ENCODE measurements at regions not wholly inside any gene's neighbourhood (a gene's known extent, or its start where the extent isn't known, plus 50 kb on each side); places are given as distances from the start of the nearest gene placed in this dataset.
"Not testable (repeated sequence)": the region's sequence is repeated elsewhere in the genome, so short reads cannot be mapped to it uniquely, and the experiment has no call there.

DNA sequence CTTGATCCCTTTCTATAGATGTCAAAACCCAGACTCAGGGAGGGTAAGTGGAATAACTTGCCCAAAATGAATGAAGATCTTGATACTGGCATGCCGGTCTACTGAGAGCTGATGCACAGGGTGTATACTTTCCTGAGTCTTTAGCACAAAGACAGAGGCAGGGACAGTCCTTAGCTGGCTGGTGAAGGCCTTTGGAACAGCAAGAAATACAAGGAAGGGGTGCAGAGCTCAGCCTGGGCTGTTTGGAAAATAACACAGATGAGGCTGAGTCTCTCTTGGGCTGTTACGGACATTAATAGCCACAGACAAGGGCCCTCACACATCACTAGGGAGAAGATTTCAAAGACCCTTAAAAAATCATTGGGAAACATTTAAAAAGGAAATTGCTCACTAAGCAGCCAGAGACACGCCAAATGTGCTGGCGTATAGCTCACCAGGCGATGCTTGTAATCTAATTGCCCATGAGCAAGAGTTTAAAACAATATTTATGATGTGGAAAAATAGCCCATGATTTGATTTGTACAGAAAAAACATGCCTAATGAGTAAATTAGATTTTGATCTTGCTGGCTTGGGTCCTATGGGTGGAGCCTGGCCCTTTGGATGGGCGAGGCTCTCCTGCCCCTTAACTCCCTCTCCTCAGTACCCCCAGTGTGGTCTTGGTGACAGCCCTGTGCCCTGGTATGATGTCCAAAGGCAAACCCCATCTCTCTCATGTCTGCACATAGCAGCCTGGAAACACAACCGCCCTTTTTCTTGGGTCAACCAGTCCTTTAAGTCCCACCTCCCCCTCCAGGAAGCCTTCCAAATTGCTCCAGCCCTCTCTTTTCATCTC is 81.8 kb upstream of the MRPS22 start:
- H3K4me3 ChIP-seq (replicated peaks; ENCODE audit: low read depth, low read length) = no peak overlapping the region
- DNase-seq (ENCODE audit: extremely low read depth, low read depth) = no peak
- TF ChIP-seq, protein P1, sequence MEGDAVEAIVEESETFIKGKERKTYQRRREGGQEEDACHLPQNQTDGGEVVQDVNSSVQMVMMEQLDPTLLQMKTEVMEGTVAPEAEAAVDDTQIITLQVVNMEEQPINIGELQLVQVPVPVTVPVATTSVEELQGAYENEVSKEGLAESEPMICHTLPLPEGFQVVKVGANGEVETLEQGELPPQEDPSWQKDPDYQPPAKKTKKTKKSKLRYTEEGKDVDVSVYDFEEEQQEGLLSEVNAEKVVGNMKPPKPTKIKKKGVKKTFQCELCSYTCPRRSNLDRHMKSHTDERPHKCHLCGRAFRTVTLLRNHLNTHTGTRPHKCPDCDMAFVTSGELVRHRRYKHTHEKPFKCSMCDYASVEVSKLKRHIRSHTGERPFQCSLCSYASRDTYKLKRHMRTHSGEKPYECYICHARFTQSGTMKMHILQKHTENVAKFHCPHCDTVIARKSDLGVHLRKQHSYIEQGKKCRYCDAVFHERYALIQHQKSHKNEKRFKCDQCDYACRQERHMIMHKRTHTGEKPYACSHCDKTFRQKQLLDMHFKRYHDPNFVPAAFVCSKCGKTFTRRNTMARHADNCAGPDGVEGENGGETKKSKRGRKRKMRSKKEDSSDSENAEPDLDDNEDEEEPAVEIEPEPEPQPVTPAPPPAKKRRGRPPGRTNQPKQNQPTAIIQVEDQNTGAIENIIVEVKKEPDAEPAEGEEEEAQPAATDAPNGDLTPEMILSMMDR (IDR thresholded peaks at IDR 0.05; ENCODE audit: low read depth, low read length, missing control alignments) = no peak

DNA sequence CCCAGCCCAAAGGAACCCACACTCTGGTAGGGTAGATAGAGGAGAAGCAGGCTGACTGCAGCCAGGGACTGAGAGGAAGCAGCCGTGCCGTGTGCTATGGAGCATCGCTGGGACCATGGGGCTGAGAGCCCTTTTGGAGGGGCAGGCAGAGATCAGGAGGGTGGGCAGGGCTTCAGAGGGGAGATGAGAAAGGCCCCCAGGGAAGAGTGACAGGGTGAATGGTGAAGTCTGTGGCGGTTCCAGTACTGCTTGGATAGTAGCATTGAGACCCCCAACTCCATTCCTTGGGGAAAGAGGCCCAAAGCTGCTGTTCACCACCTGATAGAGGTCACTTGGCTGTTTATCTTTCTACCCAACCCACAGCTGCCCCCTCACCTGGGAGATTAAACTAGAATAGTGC is 80.0 kb upstream of the MRPS22 start:
- H3K4me3 ChIP-seq (replicated peaks; ENCODE audit: low read depth, low read length) = no peak overlapping the region
- TF ChIP-seq, protein P1 (IDR thresholded peaks at IDR 0.05; ENCODE audit: low read depth, low read length, missing control alignments) = no peak
- no peak for DNase-seq (ENCODE audit: extremely low read depth, low read depth)

DNA sequence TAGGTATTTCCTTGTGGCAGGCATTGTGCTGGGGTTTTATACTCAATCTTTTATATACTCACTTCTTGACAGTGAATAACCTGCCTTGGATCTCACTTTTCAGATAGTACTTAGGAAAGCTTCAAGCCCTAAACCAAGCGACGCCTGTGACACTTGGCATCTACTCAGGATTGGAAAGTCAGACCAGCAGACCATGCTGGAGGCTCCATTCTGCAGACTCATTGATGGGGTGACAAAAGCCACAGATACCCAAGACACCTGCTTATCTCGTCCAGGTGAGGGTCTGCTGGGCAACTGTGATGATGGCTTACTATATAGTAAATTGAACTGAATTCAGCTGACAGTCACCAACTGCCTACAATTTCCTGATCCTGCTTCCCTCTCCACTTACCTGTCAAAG is 79.4 kb upstream of the MRPS22 start:
- TF ChIP-seq, protein P1 (IDR thresholded peaks at IDR 0.05; ENCODE audit: low read depth, low read length, missing control alignments) = no peak
- no peak overlapping the region for H3K4me3 ChIP-seq (replicated peaks; ENCODE audit: low read depth, low read length)
- no peak for DNase-seq (ENCODE audit: extremely low read depth, low read depth)

DNA sequence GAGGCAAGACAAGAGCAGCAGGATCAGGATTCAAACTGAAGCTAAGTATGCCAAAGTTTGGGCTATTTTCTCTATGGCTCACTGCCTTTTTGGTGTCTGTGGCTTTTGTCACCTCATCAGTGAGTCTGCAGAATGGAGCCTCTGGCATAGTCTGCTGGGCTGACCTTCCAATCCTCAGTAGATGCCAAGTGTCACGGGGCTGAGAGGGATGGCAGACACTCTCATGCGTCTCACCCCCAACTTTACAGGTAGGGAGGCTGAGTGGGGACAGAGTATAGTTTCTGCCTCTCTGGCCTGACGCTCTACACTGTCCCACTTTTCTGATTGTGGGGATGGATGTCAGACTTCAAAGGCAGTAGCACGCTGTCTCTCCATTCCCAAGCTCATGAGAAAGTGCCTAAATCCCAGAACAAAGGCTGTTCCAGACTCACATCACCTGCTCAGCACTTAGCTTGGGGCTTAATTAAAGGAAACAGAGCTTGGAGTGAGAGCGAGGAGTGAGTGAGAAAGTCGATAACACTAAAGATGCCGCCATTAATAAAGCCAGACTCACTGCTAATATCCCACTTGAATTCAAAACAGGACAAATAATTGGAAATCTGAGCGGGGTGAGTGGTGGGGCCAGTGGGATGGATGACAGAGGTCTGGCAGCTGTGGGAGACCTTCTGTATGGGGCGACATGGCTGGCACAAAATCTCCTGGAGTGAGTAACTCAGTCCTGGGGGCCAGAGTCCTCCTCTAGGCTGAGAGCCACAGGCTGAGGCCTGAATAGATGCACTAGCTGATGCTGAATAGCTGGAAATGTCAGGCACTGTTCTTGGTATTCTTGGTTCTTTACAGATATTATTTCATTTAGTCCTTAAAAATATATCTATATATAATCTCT is 78.4 kb upstream of the MRPS22 start:
- H3K4me3 ChIP-seq (replicated peaks; ENCODE audit: low read depth, low read length) = no peak overlapping the region
- DNase-seq (ENCODE audit: extremely low read depth, low read depth) = no peak
- TF ChIP-seq, protein P1 (IDR thresholded peaks at IDR 0.05; ENCODE audit: low read depth, low read length, missing control alignments) = no peak

DNA sequence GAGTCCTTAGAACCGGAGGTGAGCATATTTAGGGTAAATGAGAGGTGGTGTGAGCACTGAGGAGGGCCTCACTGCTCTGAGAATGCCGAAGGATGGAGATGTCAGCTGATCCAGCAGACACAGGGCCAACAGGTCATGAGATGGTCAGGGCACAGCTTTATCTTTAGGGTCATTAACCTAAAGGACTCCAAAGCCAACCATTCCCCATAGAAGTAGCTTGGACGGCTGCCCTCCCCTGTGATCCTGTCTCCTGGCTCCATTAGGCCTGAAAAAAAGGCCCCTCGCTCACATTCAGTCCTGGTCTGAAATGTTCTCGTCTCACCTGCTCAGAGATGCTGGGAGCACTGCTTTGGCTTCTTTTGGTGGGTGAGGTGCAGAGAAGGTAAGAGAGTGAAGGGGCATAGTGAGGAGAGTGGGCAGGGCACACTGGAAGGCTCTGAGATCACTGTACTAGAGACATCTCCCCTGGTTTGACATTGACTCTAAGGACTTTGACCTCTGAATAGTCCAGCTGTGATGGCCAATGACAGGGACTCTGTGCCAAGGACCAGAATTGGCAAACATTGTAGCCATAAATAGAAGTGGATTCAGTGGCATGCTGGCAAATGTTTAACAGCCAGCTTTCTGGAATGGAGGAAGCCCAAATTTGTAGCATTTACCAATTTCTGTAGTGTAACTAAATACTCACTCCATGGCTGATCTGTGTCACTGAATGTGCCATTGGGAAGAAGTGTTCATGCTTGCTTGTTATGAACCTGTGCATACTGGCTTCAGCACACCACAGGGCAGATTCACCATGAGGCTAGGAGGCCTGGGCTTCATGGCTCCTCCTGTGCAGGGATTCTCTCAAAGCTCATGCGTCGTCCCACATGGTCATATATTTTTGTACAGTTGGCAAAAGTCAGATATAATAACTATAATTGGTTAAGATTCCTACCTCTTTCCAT is 76.2 kb upstream of the MRPS22 start:
- no peak overlapping the region for H3K4me3 ChIP-seq (replicated peaks; ENCODE audit: low read depth, low read length)
- no peak for DNase-seq (ENCODE audit: extremely low read depth, low read depth)
- TF ChIP-seq, protein P1 (IDR thresholded peaks at IDR 0.05; ENCODE audit: low read depth, low read length, missing control alignments) = no peak

DNA sequence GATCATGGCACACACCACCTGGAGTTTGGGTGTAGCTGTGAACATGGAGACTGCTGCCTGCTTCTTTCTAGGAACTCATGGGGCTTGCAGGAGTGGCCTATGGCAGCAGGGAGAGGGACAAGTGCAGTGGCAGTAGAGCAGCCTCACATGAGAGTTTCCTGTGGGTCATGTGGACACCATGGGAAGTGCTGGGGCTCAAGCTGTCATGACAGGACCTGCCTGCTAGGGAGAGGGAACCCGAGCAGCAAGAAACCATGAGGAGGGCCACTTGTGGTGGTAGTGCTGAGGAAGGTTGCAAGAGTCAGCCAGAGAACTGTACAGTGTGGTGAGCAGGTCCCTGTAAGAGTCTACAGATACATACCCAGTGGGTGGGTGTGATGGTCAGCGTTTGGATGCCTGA is 73.8 kb upstream of the MRPS22 start:
- H3K4me3 ChIP-seq (replicated peaks; ENCODE audit: low read depth, low read length) = no peak overlapping the region
- TF ChIP-seq, protein P1 (IDR thresholded peaks at IDR 0.05; ENCODE audit: low read depth, low read length, missing control alignments) = no peak
- DNase-seq (ENCODE audit: extremely low read depth, low read depth) = no peak

DNA sequence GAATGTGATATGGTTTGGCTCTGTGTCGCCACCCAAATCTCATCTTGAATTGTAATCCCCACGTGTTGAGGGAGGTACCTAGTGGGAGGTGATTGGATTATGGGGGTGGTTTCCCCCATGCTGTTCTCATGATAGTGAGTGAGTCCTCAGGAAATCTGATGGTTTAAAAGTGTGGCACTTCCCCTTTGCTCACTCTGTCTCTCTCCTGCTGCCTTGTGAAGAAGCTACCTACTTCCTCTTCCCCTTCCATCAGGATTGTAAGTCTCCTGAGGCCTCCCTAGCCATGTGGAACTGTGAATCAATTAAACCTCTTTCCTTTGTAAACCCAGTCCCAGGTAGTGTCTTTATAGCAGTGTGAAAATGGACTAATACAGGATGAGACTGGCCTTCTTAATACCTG is 73.2 kb upstream of the MRPS22 start:
- not testable (repeated sequence) for H3K4me3 ChIP-seq (replicated peaks; ENCODE audit: low read depth, low read length); DNase-seq (ENCODE audit: extremely low read depth, low read depth)

Measured in HFF-Myc (cell line).